ENCODE measurements at regions not wholly inside any gene's neighbourhood (a gene's known extent, or its start where the extent isn't known, plus 50 kb on each side); places are given as distances from the start of the nearest gene placed in this dataset.

DNA sequence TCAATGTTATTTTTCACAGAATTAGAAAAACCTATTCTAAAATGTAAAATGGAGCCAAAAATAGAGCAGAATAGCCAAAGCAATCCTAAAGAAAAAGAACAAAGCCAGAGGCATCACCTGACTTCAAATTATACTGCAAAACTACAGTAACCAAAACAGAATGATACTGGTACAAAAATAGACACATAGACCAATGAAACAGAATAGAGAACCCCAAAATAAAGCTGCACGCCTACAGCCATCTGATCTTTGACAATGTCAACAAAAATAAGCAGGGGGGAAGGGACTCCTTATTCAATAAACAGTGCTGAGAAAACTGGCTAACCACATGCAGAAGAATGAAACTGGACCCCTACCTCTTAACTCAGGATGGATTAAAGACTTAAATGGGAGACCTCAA, 65.8 kb upstream of the PDE4D start:
- TF ChIP-seq, protein P1, sequence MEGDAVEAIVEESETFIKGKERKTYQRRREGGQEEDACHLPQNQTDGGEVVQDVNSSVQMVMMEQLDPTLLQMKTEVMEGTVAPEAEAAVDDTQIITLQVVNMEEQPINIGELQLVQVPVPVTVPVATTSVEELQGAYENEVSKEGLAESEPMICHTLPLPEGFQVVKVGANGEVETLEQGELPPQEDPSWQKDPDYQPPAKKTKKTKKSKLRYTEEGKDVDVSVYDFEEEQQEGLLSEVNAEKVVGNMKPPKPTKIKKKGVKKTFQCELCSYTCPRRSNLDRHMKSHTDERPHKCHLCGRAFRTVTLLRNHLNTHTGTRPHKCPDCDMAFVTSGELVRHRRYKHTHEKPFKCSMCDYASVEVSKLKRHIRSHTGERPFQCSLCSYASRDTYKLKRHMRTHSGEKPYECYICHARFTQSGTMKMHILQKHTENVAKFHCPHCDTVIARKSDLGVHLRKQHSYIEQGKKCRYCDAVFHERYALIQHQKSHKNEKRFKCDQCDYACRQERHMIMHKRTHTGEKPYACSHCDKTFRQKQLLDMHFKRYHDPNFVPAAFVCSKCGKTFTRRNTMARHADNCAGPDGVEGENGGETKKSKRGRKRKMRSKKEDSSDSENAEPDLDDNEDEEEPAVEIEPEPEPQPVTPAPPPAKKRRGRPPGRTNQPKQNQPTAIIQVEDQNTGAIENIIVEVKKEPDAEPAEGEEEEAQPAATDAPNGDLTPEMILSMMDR (conservative IDR thresholded peaks at IDR 0.05; ENCODE audit: low read depth, low read length): no peak
- no peak for TF ChIP-seq EZH2phosphoT487 (IDR thresholded peaks at IDR 0.05; ENCODE audit: borderline replicate concordance, low read length)
